ENCODE measurements at regions not wholly inside any gene's neighbourhood (a gene's known extent, or its start where the extent isn't known, plus 50 kb on each side); places are given as distances from the start of the nearest gene placed in this dataset.

DNA sequence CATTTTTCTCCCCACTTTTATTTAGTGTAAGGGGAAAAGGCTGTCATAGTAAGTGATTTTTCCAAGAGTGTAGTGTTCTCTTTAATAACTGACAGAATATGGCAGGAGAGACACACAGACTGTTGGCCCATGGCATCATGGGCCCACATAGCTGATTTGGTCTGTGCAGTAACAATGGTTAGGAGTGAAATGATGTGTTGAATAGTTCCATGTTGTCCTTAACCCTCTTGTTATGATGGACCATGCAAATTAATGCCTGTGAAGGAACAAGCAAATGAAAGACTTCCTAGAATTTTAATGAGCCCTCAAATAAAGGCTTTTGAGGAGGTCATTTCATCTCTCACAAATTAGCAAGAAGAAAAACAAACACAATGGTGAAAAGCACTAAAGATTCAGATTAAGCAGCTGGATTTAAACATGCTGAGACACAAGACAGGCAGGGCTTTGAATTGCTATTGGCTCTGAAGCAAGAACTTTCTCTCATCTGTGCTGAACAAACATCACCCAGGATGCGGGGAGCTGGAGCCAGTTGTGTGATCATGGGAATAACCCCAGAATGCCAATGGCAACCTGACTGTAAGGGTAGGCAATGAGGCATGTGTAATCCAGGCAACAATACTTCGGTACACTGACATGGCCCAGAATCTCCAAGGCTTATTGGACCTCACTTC, 136.7 kb upstream of the VEPH1 start:
- TF ChIP-seq, protein P1, sequence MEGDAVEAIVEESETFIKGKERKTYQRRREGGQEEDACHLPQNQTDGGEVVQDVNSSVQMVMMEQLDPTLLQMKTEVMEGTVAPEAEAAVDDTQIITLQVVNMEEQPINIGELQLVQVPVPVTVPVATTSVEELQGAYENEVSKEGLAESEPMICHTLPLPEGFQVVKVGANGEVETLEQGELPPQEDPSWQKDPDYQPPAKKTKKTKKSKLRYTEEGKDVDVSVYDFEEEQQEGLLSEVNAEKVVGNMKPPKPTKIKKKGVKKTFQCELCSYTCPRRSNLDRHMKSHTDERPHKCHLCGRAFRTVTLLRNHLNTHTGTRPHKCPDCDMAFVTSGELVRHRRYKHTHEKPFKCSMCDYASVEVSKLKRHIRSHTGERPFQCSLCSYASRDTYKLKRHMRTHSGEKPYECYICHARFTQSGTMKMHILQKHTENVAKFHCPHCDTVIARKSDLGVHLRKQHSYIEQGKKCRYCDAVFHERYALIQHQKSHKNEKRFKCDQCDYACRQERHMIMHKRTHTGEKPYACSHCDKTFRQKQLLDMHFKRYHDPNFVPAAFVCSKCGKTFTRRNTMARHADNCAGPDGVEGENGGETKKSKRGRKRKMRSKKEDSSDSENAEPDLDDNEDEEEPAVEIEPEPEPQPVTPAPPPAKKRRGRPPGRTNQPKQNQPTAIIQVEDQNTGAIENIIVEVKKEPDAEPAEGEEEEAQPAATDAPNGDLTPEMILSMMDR (conservative IDR thresholded peaks at IDR 0.05 in 1 of 2, IDR thresholded peaks at IDR 0.05 in 1 of 2; ENCODE audit: extremely low read depth in 1 of 2, insufficient read depth in 1 of 2, low read depth in 1 of 2, low read length in 2 of 2): no peak
- TF ChIP-seq EZH2 (IDR thresholded peaks at IDR 0.05; ENCODE audit: borderline replicate concordance, low read length): no peak

Measured in mammary epithelial cell (primary cell).